IMR-90 (cell line): ENCODE measurements at regions not wholly inside any gene's neighbourhood (a gene's known extent, or its start where the extent isn't known, plus 50 kb on each side); places are given as distances from the start of the nearest gene placed in this dataset.

ENCODE experiments used
- ATAC-seq: fragments of 200-7000 bp; cut with Tn5 transposase; 2 replicates; pipeline ENCODE4 v1.9.1; 2020; ENCODE audit warnings: low read depth, mild to moderate bottlenecking, moderate library complexity
- BruUV-seq: library from RNA; stranded (reverse); fragments of 400-500 nt; replicated peaks from 2 replicates; lab custom pipeline; 2021; lab: Mats Ljungman, UMichigan
- CTCF ChIA-PET: fragments of 300-600 bp; formaldehyde crosslinking; extraction: SDS; loops from one replicate; lab custom pipeline; 2021; ENCODE audit warnings: antibody characterized with exemption; lab: Yijun Ruan, JAX
- POLR2A ChIA-PET: fragments of 300-600 bp; sonication (Branson Sonifier 250); formaldehyde crosslinking; loops from one replicate; lab custom pipeline; 2022; ENCODE audit warnings: antibody characterized with exemption; ENCODE audit not compliant: unreplicated experiment; lab: Charles Lee
- DNase-seq: peaks from one replicate; pipeline ENCODE4 v3.0.0; 2013
- H2AFZ ChIP-seq: replicated peaks from 2 replicates; pipeline ENCODE3; 2013; ENCODE audit warnings: low read length, mild to moderate bottlenecking; ENCODE audit not compliant: poor library complexity
- H2AK5ac ChIP-seq: 2 replicates; pipeline ENCODE4 v1.6.1; 2013; ENCODE audit warnings: low read depth, low read length, inconsistent platforms
- H2AK9ac ChIP-seq: replicated peaks from 2 replicates; pipeline ENCODE3; 2013; ENCODE audit warnings: mild to moderate bottlenecking, low read depth, low read length, moderate library complexity; ENCODE audit not compliant: poor library complexity
- H2BK120ac ChIP-seq: 2 replicates; pipeline ENCODE4 v1.6.1; 2013; ENCODE audit warnings: low read depth, low read length, inconsistent platforms
- H2BK15ac ChIP-seq: 3 replicates; pipeline ENCODE4 v1.6.1; 2013; ENCODE audit warnings: low read depth, low read length, inconsistent platforms
- H2BK20ac ChIP-seq: 2 replicates; pipeline ENCODE4 v1.6.1; 2013; ENCODE audit warnings: low read depth, mild to moderate bottlenecking, inconsistent platforms, low read length, moderate library complexity
- H2BK5ac ChIP-seq: 2 replicates; pipeline ENCODE4 v1.6.1; 2013; ENCODE audit warnings: mild to moderate bottlenecking, low read depth, low read length, inconsistent platforms; ENCODE audit not compliant: poor library complexity, severe bottlenecking
- H3K14ac ChIP-seq: replicated peaks from 2 replicates; pipeline ENCODE4 v1.6.1; 2013; ENCODE audit warnings: low read depth, low read length, inconsistent platforms
- H3K18ac ChIP-seq: 2 replicates; pipeline ENCODE4 v1.6.1; 2013; ENCODE audit warnings: low read depth, low read length, control low read depth
- H3K23ac ChIP-seq: 2 replicates; pipeline ENCODE4 v1.6.1; 2013; ENCODE audit warnings: low read depth, low read length, inconsistent platforms
- H3K27ac ChIP-seq: 2 replicates; pipeline ENCODE4 v1.5.1; 2013; ENCODE audit warnings: mild to moderate bottlenecking, control low read depth, low read length; ENCODE audit not compliant: insufficient read depth
- H3K27me3 ChIP-seq: 2 replicates; pipeline ENCODE4 v1.6.1; 2013; ENCODE audit warnings: low read length; ENCODE audit not compliant: control insufficient read depth, insufficient read depth
- H3K36me3 ChIP-seq: 2 replicates; pipeline ENCODE4 v1.6.1; 2013; ENCODE audit warnings: low read length, mixed read lengths; ENCODE audit not compliant: control insufficient read depth, insufficient read depth
- H3K4ac ChIP-seq: 2 replicates; pipeline ENCODE4 v1.6.1; 2013; ENCODE audit warnings: low read depth, low read length, inconsistent platforms
- H3K4me1 ChIP-seq: 2 replicates; pipeline ENCODE4 v1.6.1; 2013; ENCODE audit warnings: low read length, mixed read lengths; ENCODE audit not compliant: control insufficient read depth, insufficient read depth
- H3K4me2 ChIP-seq: 2 replicates; pipeline ENCODE4 v1.6.1; 2013; ENCODE audit warnings: low read depth, mild to moderate bottlenecking, control low read depth, low read length, moderate library complexity
- H3K4me3 ChIP-seq: 2 replicates; pipeline ENCODE4 v1.5.1; 2013; ENCODE audit warnings: low read depth, mild to moderate bottlenecking, control low read depth, low read length, moderate library complexity; ENCODE audit not compliant: insufficient read depth
- H3K56ac ChIP-seq: 2 replicates; pipeline ENCODE4 v1.6.1; 2013; ENCODE audit warnings: low read length, inconsistent platforms; ENCODE audit not compliant: insufficient read depth; ENCODE audit errors: extremely low read depth
- H3K79me1 ChIP-seq, 2 experiments: 2 replicates each; pipeline ENCODE4 v1.6.1; 2013; ENCODE audit warnings: low read length in 2 of 2, inconsistent platforms in 1 of 2, low read depth in 1 of 2
- H3K9ac ChIP-seq: 2 replicates; pipeline ENCODE4 v1.6.1; 2013; ENCODE audit warnings: low read depth, low read length, control low read depth
- H3K9me1 ChIP-seq: 2 replicates; pipeline ENCODE4 v1.6.1; 2013; ENCODE audit warnings: low read length, inconsistent platforms; ENCODE audit not compliant: insufficient read depth
- H3K9me3 ChIP-seq: 2 replicates; pipeline ENCODE4 v1.6.1; 2013; ENCODE audit warnings: low read length; ENCODE audit not compliant: control insufficient read depth, insufficient read depth
- H4K20me1 ChIP-seq: 2 replicates; pipeline ENCODE4 v1.6.1; 2013; ENCODE audit warnings: low read length, inconsistent platforms; ENCODE audit not compliant: insufficient read depth
- H4K5ac ChIP-seq: 2 replicates; pipeline ENCODE4 v1.6.1; 2013; ENCODE audit warnings: mild to moderate bottlenecking, low read depth, low read length, control low read depth
- H4K8ac ChIP-seq, 2 experiments: 2 replicates each; pipeline ENCODE4 v1.6.1; 2013; ENCODE audit warnings: low read depth in 2 of 2, low read length in 2 of 2, control low read depth in 1 of 2, inconsistent platforms in 1 of 2
- H4K91ac ChIP-seq: 2 replicates; pipeline ENCODE4 v1.6.1; 2013; ENCODE audit warnings: low read depth, low read length, inconsistent platforms; ENCODE audit not compliant: insufficient read depth
- BHLHE40 ChIP-seq: fragments of 150-350 bp; IDR thresholded peaks from 2 replicates; pipeline ENCODE4 v1.6.1; 2016; ENCODE audit warnings: mild to moderate bottlenecking, low read depth, low read length
- CEBPB ChIP-seq: IDR thresholded peaks from 2 replicates; pipeline ENCODE4 v1.6.1; 2012; ENCODE audit warnings: low read depth, low read length, improper control_type of control experiment
- CHD1 ChIP-seq: IDR thresholded peaks from 2 replicates; pipeline ENCODE4 v1.6.1; 2012; ENCODE audit warnings: low read depth, low read length, improper control_type of control experiment
- CTCF ChIP-seq: conservative IDR thresholded peaks from 2 replicates; pipeline ENCODE4 v1.5.1; 2012; ENCODE audit warnings: mild to moderate bottlenecking, low read depth, low read length, improper control_type of control experiment
- ELK1 ChIP-seq: fragments of 150-350 bp; IDR thresholded peaks from 2 replicates; pipeline ENCODE4 v1.6.1; 2016; ENCODE audit warnings: low read depth, mild to moderate bottlenecking, low read length, moderate library complexity, borderline replicate concordance
- FOS ChIP-seq: fragments of 150-350 bp; IDR thresholded peaks from 2 replicates; pipeline ENCODE4 v1.6.1; 2016; ENCODE audit warnings: low read depth, low read length
- MAFK ChIP-seq: IDR thresholded peaks from 2 replicates; pipeline ENCODE4 v1.6.1; 2012; ENCODE audit warnings: low read depth, low read length, improper control_type of control experiment
- MAZ ChIP-seq: IDR thresholded peaks from 2 replicates; pipeline ENCODE4 v1.6.1; 2012; ENCODE audit warnings: low read depth, mild to moderate bottlenecking, low read length, improper control_type of control experiment, moderate library complexity, borderline replicate concordance
- MXI1 ChIP-seq: IDR thresholded peaks from 2 replicates; pipeline ENCODE4 v1.6.1; 2012; ENCODE audit warnings: low read depth, mild to moderate bottlenecking, low read length, moderate library complexity, borderline replicate concordance
- NFE2L2 ChIP-seq: fragments of 150-350 bp; IDR thresholded peaks from 2 replicates; pipeline ENCODE4 v1.6.1; 2016; ENCODE audit warnings: low read depth, mild to moderate bottlenecking, low read length
- POLR2A ChIP-seq: IDR thresholded peaks from 2 replicates; pipeline ENCODE4 v1.6.1; 2012; ENCODE audit warnings: mild to moderate bottlenecking, low read depth, low read length
- RAD21 ChIP-seq: IDR thresholded peaks from 2 replicates; pipeline ENCODE4 v1.6.1; 2012; ENCODE audit warnings: low read length, improper control_type of control experiment
- RCOR1 ChIP-seq: IDR thresholded peaks from 2 replicates; pipeline ENCODE4 v1.6.1; 2012; ENCODE audit warnings: mild to moderate bottlenecking, low read length, improper control_type of control experiment; ENCODE audit not compliant: insufficient replicate concordance
- RFX5 ChIP-seq: IDR thresholded peaks from 2 replicates; pipeline ENCODE4 v1.8.0; 2012; ENCODE audit warnings: low read depth, mild to moderate bottlenecking, low read length, moderate library complexity
- SMC3 ChIP-seq: fragments of 150-350 bp; IDR thresholded peaks from 2 replicates; pipeline ENCODE4 v1.6.1; 2016; ENCODE audit warnings: low read depth, mild to moderate bottlenecking, antibody characterized with exemption, low read length, moderate library complexity
- USF2 ChIP-seq: fragments of 150-350 bp; IDR thresholded peaks from 2 replicates; pipeline ENCODE4 v1.6.1; 2017; ENCODE audit warnings: mild to moderate bottlenecking, antibody characterized with exemption, low read length, low read depth
- WGBS, 2 experiments: methylation state at CpG; one replicate each; pipeline versions ENCODE4 v1.1.5 to v1.1.7; 2013; ENCODE audit warnings: missing lambda C conversion rate in 2 of 2; ENCODE audit not compliant: insufficient read length in 1 of 2; ENCODE audit errors: extremely low coverage in 2 of 2; 5-methylcytosine and 5-hydroxymethylcytosine counted together
- dilution Hi-C: fragments of 300-500 bp; cut with HindIII; formaldehyde crosslinking; loops from one replicate; pipeline ENCODE4 v1.14.3; 2018; ENCODE audit warnings: low sequenced_read_pairs; ENCODE audit not compliant: unreplicated experiment
- in situ Hi-C: fragments of 300-500 bp; cut with MboI; formaldehyde crosslinking; loops from 3 replicates; pipeline ENCODE4 v1.14.3; 2019; ENCODE audit warnings: low sequenced_read_pairs, inconsistent platforms, mixed read lengths
- intact Hi-C: fragments of 100-400 bp; cut with micrococcal nuclease; formaldehyde crosslinking; loops from 2 replicates; pipeline ENCODE4 v1.10.0; 2022

- H2AK5ac ChIP-seq: no peak overlapping the region
- H2BK120ac ChIP-seq: no peak overlapping the region
- H3K56ac ChIP-seq: no peak overlapping the region
- no peaks in the 10 kb centered on the region for H3K9me3 ChIP-seq
- no peak overlapping the region for H3K14ac ChIP-seq
- no peak overlapping the region for H4K8ac ChIP-seq
- ChIA-PET CTCF (no interaction called here), POLR2A (no interaction called here)
- no peak for TF ChIP-seq RFX5
- no peak for TF ChIP-seq MAFK
- no peak for TF ChIP-seq CEBPB
- TF ChIP-seq RAD21: no peak
- no peak for TF ChIP-seq BHLHE40
- no peak for TF ChIP-seq RCOR1
- TF ChIP-seq SMC3: no peak
- no peak for TF ChIP-seq CHD1
- no peak for TF ChIP-seq MAZ
- TF ChIP-seq CTCF: no peak
- TF ChIP-seq FOS: no peak
- no peak for TF ChIP-seq USF2
- no peak for TF ChIP-seq NFE2L2
- TF ChIP-seq POLR2A: no peak
- no peak for TF ChIP-seq MXI1
- TF ChIP-seq ELK1: no peak
- H3K27me3 ChIP-seq: no peaks in the 10 kb centered on the region
- no peaks in the 10 kb centered on the region for H4K20me1 ChIP-seq
- 0% methylated on average over 1 of the region's 1 CpG; no CpG with 5 or more reads in 1 of the 2 experiments for WGBS, 2 experiments
- H3K4me2 ChIP-seq: no peak overlapping the region
- intact Hi-C loops: no loop called here
- H4K5ac ChIP-seq: no peak overlapping the region
- H3K4me1 ChIP-seq: no peaks in the 10 kb centered on the region
- H3K79me1 ChIP-seq: no peaks in the 10 kb centered on the region
- H3K18ac ChIP-seq: no peak overlapping the region
- no peaks in the 10 kb centered on the region for H3K9me1 ChIP-seq
- no peak overlapping the region for H3K23ac ChIP-seq
- H3K4ac ChIP-seq: no peak overlapping the region
- no peak overlapping the region for H2BK20ac ChIP-seq
- no peak overlapping the region for H2BK15ac ChIP-seq
- no peak overlapping the region for H3K27ac ChIP-seq
- no peak overlapping the region for H4K91ac ChIP-seq
- no peak overlapping the region for H3K4me3 ChIP-seq
- in situ Hi-C loops: no loop called here
- H3K9ac ChIP-seq: no peak overlapping the region
- no peak overlapping the region for H2AK9ac ChIP-seq
- no TSS peak for BruUV-seq
- H3K36me3 ChIP-seq: no peaks in the 10 kb centered on the region
- dilution Hi-C loops: no loop called here
- DNase-seq (no peak), ATAC-seq (no peak)
- no peak overlapping the region for H2AFZ ChIP-seq
- H2BK5ac ChIP-seq: no peak overlapping the region
These were observed 283.7 kb downstream of the DHX35 start for GRCh38 chr20:39245685-39246311.
